ENCODE measurements at regions not wholly inside any gene's neighbourhood (a gene's known extent, or its start where the extent isn't known, plus 50 kb on each side); places are given as distances from the start of the nearest gene placed in this dataset.

- TF ChIP-seq FOXM1 (IDR thresholded peaks at IDR 0.05; ENCODE audit: borderline replicate concordance) (no peak), BHLHE40 (IDR thresholded peaks at IDR 0.05; ENCODE audit: borderline replicate concordance) (no peak), ARNT (IDR thresholded peaks at IDR 0.05) (no peak), LEF1 (IDR thresholded peaks at IDR 0.05; ENCODE audit: borderline replicate concordance) (no peak), FOXK2 (IDR thresholded peaks at IDR 0.05) (no peak), ZNF384 (IDR thresholded peaks at IDR 0.05) (no peak)
These were observed 209.6 kb upstream of the ST8SIA4 start for GRCh38 chr5:101112645-101113044.

All from HEK293T (cell line).